ENCODE measurements at regions not wholly inside any gene's neighbourhood (a gene's known extent, or its start where the extent isn't known, plus 50 kb on each side); places are given as distances from the start of the nearest gene placed in this dataset.

- no peak for DNase-seq (ENCODE audit: low read depth)
Measured at GRCh38 chrX:42946544-42947194, 168.7 kb upstream of the PPP1R2C start.

GRCh38 chrX:42948723-42949657 is 171.0 kb upstream of the PPP1R2C start:
- DNase-seq (ENCODE audit: low read depth), result no peak

GRCh38 chrX:42951747-42952146 is 173.8 kb upstream of the PPP1R2C start:
- no peak for DNase-seq (ENCODE audit: low read depth)

GRCh38 chrX:42952621-42953020 is 174.7 kb upstream of the PPP1R2C start:
- DNase-seq (ENCODE audit: low read depth), result no peak

GRCh38 chrX:42954880-42955279 is 176.9 kb upstream of the PPP1R2C start:
- DNase-seq (ENCODE audit: low read depth), result no peak

- DNase-seq (ENCODE audit: low read depth), result no peak
Measured at GRCh38 chrX:42955349-42955748, 177.4 kb upstream of the PPP1R2C start.

GRCh38 chrX:42967681-42968300 is 189.8 kb upstream of the PPP1R2C start:
- DNase-seq (ENCODE audit: low read depth), result no peak

- no peak for DNase-seq (ENCODE audit: low read depth)
Measured at GRCh38 chrX:42973321-42973720, 195.4 kb upstream of the PPP1R2C start.

GRCh38 chrX:42975906-42976305 is 197.9 kb upstream of the PPP1R2C start:
- DNase-seq (ENCODE audit: low read depth), result no peak

GRCh38 chrX:42976746-42977366 is 198.9 kb upstream of the PPP1R2C start:
- no peak for DNase-seq (ENCODE audit: low read depth)

- no peak for DNase-seq (ENCODE audit: low read depth)
Measured at GRCh38 chrX:42978655-42979379, 200.9 kb upstream of the PPP1R2C start.

- DNase-seq (ENCODE audit: low read depth), result no peak
Measured at GRCh38 chrX:42988700-42989099, 210.7 kb upstream of the PPP1R2C start.

- DNase-seq (ENCODE audit: low read depth), result no peak
Measured at GRCh38 chrX:42992199-42992943, 214.4 kb upstream of the PPP1R2C start.

GRCh38 chrX:42996861-42997260 is 218.9 kb upstream of the PPP1R2C start:
- no peak for DNase-seq (ENCODE audit: low read depth)

GRCh38 chrX:43000121-43000520 is 222.2 kb upstream of the PPP1R2C start:
- DNase-seq (ENCODE audit: low read depth), result no peak

- DNase-seq (ENCODE audit: low read depth), result no peak
Measured at GRCh38 chrX:43002526-43003203, 224.7 kb upstream of the PPP1R2C start.

GRCh38 chrX:43003204-43003565 is 225.2 kb upstream of the PPP1R2C start:
- DNase-seq (ENCODE audit: low read depth), result no peak

GRCh38 chrX:43003939-43004338 is 226.0 kb upstream of the PPP1R2C start:
- DNase-seq (ENCODE audit: low read depth), result no peak

- no peak for DNase-seq (ENCODE audit: low read depth)
Measured at GRCh38 chrX:43005561-43005960, 227.6 kb upstream of the PPP1R2C start.

GRCh38 chrX:43008356-43008755 is 230.4 kb upstream of the PPP1R2C start:
- no peak for DNase-seq (ENCODE audit: low read depth)

- no peak for DNase-seq (ENCODE audit: low read depth)
Measured at GRCh38 chrX:43016021-43016420, 238.1 kb upstream of the PPP1R2C start.

Data from stimulated activated CD8-positive, alpha-beta memory T cell treated with anti-CD3 and anti-CD28 coated beads, Interleukin-7, amount 100 ng/mL, for 24 hours (primary cell).